ENCODE measurements at regions not wholly inside any gene's neighbourhood (a gene's known extent, or its start where the extent isn't known, plus 50 kb on each side); places are given as distances from the start of the nearest gene placed in this dataset.
"Not testable (repeated sequence)": the region's sequence is repeated elsewhere in the genome, so short reads cannot be mapped to it uniquely, and the experiment has no call there.

DNA sequence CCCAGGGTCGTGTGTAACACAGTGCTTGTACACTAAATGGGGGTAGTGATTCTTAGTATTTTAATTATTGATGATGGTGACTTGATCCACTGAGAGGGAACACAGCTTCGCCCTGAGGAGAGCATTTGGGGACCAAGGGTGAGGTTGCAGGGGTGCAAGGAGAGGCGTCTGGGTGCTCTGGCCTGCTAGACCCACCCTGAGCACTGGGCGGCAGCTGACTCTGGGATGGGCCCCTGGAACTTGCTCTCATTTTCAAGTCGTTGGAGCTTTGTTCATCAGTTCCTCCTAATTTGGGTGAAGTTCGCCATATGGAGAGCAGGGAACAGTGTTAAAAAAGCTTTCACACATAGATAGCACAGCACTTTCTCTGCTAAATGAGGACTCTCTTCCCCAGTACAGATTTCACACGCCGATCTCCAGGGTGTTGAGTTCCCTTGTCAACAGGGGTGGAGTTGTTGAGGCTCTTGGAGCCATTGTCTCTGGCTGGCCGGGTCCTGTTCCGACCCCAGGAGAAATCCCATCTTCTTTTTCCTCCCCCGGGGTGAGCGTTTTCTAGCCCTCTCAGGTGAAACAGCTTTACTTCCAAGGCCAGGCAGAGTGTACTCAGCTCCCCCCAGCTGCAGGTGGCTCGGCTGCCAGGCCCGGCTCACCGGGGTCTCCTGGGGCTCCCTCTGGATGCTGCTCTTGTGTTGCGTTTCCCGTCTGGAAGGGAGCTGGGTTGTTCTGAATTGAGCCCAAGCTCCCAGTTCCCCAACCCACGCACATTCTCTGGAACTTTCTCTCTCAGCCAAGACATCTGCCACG is 367.4 kb downstream of the RPS6KC1 start:
- H3K9me3 Mint-ChIP-seq, result no peaks in the 10 kb centered on the region
- no peaks in the 10 kb centered on the region for H3K36me3 Mint-ChIP-seq
- no peak for DNase-seq
- no peak overlapping the region for H3K27ac Mint-ChIP-seq
- no peak overlapping the region for H3K4me3 Mint-ChIP-seq
- peaks cover 4% of the 10 kb centered on the region for H3K27me3 Mint-ChIP-seq
- H3K4me1 Mint-ChIP-seq, result no peaks in the 10 kb centered on the region

DNA sequence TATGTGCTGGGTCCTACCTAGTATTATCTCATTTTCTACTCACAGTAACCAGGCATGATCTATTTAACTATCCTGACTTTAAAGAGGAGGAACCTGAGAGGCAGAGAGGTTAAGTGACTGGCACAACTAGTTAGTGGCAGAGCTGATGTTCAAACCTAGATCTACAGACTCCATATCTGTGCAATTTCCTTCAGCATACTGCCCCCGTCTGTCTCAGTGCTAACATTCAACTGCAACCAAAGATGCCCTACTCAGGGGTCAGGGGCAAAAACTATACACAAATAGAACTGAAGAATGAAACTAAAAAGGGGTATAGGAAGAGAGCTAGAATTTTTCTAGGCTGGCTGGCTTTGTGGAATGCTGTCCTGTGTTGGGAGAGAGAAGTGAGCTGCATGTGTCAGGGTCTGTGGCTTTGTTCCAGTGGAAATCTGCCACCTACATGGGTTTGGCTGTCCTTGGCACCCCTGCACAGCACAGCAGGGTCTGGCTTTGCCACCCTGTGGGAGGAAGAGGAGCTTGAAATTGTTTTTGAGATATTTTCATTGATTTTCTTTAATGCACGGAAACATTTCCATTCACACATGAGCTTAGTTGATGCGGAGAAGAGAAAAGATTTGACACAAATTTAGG is 368.5 kb downstream of the RPS6KC1 start:
- Mint-ChIP-seq H3K27ac (no peak overlapping the region), H3K27me3 (peaks cover 5% of the 10 kb centered on the region), H3K4me3 (no peak overlapping the region), H3K4me1 (no peaks in the 10 kb centered on the region), H3K9me3 (no peaks in the 10 kb centered on the region), H3K36me3 (no peaks in the 10 kb centered on the region)
- no peak for DNase-seq

- not testable (repeated sequence) for H3K4me1 Mint-ChIP-seq, H3K36me3 Mint-ChIP-seq, H3K9me3 Mint-ChIP-seq, DNase-seq, H3K4me3 Mint-ChIP-seq, H3K27ac Mint-ChIP-seq, H3K27me3 Mint-ChIP-seq
Observed at GRCh38 chr1:213421178-213421577, 370.1 kb downstream of the RPS6KC1 start.

GRCh38 chr1:213423041-213423440 is 372.0 kb downstream of the RPS6KC1 start:
- Mint-ChIP-seq H3K4me1 (no peaks in the 10 kb centered on the region), H3K9me3 (no peaks in the 10 kb centered on the region), H3K27ac (no peak overlapping the region), H3K27me3 (peaks cover 5% of the 10 kb centered on the region), H3K36me3 (no peaks in the 10 kb centered on the region), H3K4me3 (no peak overlapping the region)
- no peak for DNase-seq

- Mint-ChIP-seq H3K4me1 (no peaks in the 10 kb centered on the region), H3K9me3 (no peaks in the 10 kb centered on the region), H3K4me3 (no peak overlapping the region), H3K36me3 (no peaks in the 10 kb centered on the region), H3K27ac (no peak overlapping the region), H3K27me3 (peaks cover 5% of the 10 kb centered on the region)
- DNase-seq, result no peak
Observed at GRCh38 chr1:213423605-213424004, 372.6 kb downstream of the RPS6KC1 start.

GRCh38 chr1:213425376-213426030 is 374.5 kb downstream of the RPS6KC1 start:
- no peak for DNase-seq
- Mint-ChIP-seq H3K36me3 (no peaks in the 10 kb centered on the region), H3K9me3 (no peaks in the 10 kb centered on the region), H3K27me3 (peaks cover 5% of the 10 kb centered on the region), H3K4me3 (no peak overlapping the region), H3K4me1 (no peaks in the 10 kb centered on the region), H3K27ac (no peak overlapping the region)

DNA sequence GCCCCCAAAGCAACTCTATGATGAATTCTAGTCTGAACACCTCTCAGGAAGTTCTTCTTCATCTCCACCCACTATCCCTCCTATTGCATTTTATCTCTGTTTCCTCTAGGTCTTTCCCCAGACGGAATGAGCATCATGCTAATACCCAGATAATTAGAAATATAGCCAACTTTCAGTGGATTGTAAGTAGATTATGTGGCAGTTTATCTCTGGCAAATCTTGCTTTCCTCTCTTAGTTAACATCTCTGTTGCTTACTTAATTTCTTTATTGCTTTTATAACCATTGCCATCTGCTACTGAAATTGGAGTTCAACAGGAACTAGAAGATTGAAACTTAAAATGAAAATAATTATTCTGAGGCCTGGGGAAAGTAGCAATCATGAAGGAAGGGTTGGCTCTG is 378.6 kb downstream of the RPS6KC1 start:
- no peaks in the 10 kb centered on the region for H3K9me3 Mint-ChIP-seq
- peaks cover 10% of the 10 kb centered on the region for H3K27me3 Mint-ChIP-seq
- no peak for DNase-seq
- no peak overlapping the region for H3K27ac Mint-ChIP-seq
- H3K4me3 Mint-ChIP-seq, result no peak overlapping the region
- H3K4me1 Mint-ChIP-seq, result no peaks in the 10 kb centered on the region
- H3K36me3 Mint-ChIP-seq, result no peaks in the 10 kb centered on the region

DNA sequence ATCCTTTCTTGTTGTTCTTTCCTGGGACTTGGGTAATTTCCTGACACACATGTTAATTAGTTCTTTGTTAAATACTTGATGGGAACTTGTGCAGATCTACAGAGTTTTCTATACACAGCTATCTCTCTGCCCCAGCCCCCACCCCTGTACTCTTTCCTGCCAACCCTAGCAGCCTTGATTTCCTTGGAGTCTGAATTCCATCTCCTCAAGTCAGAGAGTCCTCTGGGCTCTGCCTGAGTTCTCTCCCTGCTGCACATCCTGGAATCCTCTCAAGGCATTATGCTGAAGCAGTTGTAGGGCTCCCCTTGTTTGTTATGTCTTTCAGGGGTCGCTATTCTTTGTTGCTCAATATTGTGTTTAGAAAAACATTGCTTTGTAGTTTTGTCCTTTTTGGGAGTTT is 384.7 kb downstream of the RPS6KC1 start:
- DNase-seq, result no peak
- H3K4me3 Mint-ChIP-seq, result no peak overlapping the region
- H3K27me3 Mint-ChIP-seq, result peaks cover 19% of the 10 kb centered on the region
- peaks cover 2% of the 10 kb centered on the region for H3K9me3 Mint-ChIP-seq
- no peaks in the 10 kb centered on the region for H3K36me3 Mint-ChIP-seq
- H3K27ac Mint-ChIP-seq, result no peak overlapping the region
- H3K4me1 Mint-ChIP-seq, result no peaks in the 10 kb centered on the region

GRCh38 chr1:213438339-213438738 is 387.3 kb downstream of the RPS6KC1 start:
- no peak for DNase-seq
- H3K27ac Mint-ChIP-seq, result no peak overlapping the region
- no peaks in the 10 kb centered on the region for H3K4me1 Mint-ChIP-seq
- H3K4me3 Mint-ChIP-seq, result no peak overlapping the region
- H3K36me3 Mint-ChIP-seq, result no peaks in the 10 kb centered on the region
- H3K27me3 Mint-ChIP-seq, result peaks cover 19% of the 10 kb centered on the region
- H3K9me3 Mint-ChIP-seq, result peaks cover 2% of the 10 kb centered on the region

DNA sequence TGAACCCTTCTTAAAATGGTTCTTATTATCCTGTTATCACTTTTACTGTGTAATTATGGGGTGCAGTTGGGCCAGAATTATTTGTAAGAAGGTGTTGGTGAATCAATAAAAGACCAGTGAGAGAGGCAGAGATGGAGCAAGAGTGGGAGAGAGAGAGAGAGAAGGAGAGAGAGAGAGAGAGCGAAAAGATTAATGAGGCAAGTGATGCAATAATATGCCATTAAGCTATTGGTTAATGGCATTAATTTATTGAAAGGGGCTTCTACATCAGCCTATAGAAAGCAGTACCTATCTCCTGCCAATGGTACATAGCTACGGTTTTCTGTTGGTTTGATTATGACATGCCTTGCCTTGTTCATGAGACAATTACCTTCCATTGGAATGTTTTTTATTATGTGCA is 388.7 kb downstream of the RPS6KC1 start:
- Mint-ChIP-seq H3K27me3 (peaks cover 12% of the 10 kb centered on the region), H3K4me3 (no peak overlapping the region), H3K9me3 (peaks cover 2% of the 10 kb centered on the region), H3K27ac (no peak overlapping the region), H3K4me1 (no peaks in the 10 kb centered on the region), H3K36me3 (no peaks in the 10 kb centered on the region)
- DNase-seq, result no peak

GRCh38 chr1:213440766-213441165 is 389.7 kb downstream of the RPS6KC1 start:
- no peaks in the 10 kb centered on the region for H3K4me1 Mint-ChIP-seq
- H3K27me3 Mint-ChIP-seq, result peaks cover 10% of the 10 kb centered on the region
- no peak overlapping the region for H3K4me3 Mint-ChIP-seq
- DNase-seq, result no peak
- peaks cover 2% of the 10 kb centered on the region for H3K9me3 Mint-ChIP-seq
- no peak overlapping the region for H3K27ac Mint-ChIP-seq
- no peaks in the 10 kb centered on the region for H3K36me3 Mint-ChIP-seq

DNA sequence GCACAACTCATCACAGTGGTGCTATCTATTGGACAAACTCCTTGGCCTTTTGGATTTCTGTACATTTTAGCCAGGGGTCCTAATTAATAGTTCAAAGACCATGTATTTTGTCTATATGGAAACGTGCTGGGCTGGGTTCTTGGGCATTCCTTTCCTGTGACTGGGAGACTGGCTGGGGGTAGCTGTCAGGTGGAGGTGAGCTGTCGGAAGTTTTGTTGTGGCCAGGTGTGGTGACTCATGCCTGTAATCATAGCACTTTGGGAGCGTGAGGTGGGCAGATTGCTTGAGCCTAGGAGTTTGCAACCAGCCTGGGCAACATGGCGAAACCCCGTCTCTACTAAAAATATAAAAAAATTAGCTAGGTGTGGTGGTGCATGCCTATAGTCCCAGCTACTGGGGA is 392.4 kb downstream of the RPS6KC1 start:
- Mint-ChIP-seq H3K4me3 (no peak overlapping the region), H3K27ac (no peak overlapping the region), H3K9me3 (peaks cover 2% of the 10 kb centered on the region), H3K27me3 (peaks cover 7% of the 10 kb centered on the region), H3K4me1 (no peaks in the 10 kb centered on the region), H3K36me3 (no peaks in the 10 kb centered on the region)
- DNase-seq, result no peak

DNA sequence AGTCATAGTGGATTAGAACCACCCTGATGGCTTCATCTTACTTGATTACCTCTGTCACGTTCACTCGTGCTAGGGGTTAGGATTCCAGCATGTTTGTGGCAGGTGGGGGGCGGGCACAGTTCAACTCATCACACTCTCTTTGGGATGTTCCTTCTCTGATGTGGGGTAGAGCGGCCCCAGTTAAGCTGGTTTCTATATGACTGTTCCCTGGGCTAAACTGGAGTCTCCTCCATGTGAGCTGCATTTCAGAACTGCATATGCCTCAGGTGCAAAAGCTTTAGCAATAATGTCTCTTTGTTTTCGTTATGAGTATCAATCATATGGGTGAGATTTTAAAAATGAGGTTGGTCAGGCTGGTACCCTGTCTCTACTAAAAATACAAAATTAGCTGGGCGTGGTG is 393.2 kb downstream of the RPS6KC1 start:
- Mint-ChIP-seq H3K27me3 (peaks cover 7% of the 10 kb centered on the region), H3K4me1 (no peaks in the 10 kb centered on the region), H3K4me3 (no peak overlapping the region), H3K9me3 (peaks cover 2% of the 10 kb centered on the region), H3K36me3 (no peaks in the 10 kb centered on the region), H3K27ac (no peak overlapping the region)
- DNase-seq, result no peak

- Mint-ChIP-seq H3K9me3 (no peaks in the 10 kb centered on the region), H3K4me3 (no peak overlapping the region), H3K27me3 (peaks cover under 1% of the 10 kb centered on the region), H3K4me1 (no peaks in the 10 kb centered on the region), H3K27ac (no peak overlapping the region), H3K36me3 (no peaks in the 10 kb centered on the region)
- DNase-seq, result no peak
Observed at GRCh38 chr1:213446496-213446895, 395.5 kb downstream of the RPS6KC1 start.

- Mint-ChIP-seq H3K36me3 (no peaks in the 10 kb centered on the region), H3K9me3 (no peaks in the 10 kb centered on the region), H3K27me3 (peaks cover 3% of the 10 kb centered on the region), H3K27ac (no peak overlapping the region), H3K4me1 (no peaks in the 10 kb centered on the region), H3K4me3 (no peak overlapping the region)
- no peak for DNase-seq
Observed at GRCh38 chr1:213448360-213448759, 397.3 kb downstream of the RPS6KC1 start.

DNA sequence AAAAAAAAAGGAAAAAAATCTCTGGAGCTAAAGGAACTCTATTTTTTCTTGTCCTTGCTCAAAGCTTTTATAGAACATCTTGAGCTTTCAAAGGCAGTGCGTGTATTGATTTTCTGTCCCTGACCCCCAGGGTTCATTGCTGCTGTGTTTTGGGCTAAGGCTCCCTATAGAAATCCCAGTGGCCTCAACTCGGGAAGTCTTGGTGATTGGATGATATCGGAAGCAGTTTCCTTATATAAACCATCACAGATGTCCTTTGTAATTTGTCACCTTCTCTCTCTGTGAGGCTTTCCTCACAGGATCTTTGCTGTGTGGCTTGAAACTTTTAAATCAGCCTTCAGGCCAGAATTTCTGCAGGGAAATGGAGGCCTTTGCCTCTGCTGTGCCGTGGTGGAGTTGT is 397.7 kb downstream of the RPS6KC1 start:
- no peak for DNase-seq
- no peak overlapping the region for H3K27ac Mint-ChIP-seq
- no peaks in the 10 kb centered on the region for H3K4me1 Mint-ChIP-seq
- no peak overlapping the region for H3K4me3 Mint-ChIP-seq
- H3K9me3 Mint-ChIP-seq, result no peaks in the 10 kb centered on the region
- no peaks in the 10 kb centered on the region for H3K36me3 Mint-ChIP-seq
- H3K27me3 Mint-ChIP-seq, result peaks cover 5% of the 10 kb centered on the region

Measured in activated naive CD8-positive, alpha-beta T cell treated with anti-CD3 and anti-CD28 coated beads for 36 hours (primary cell).